GM18868 (cell line): ENCODE measurements at regions not wholly inside any gene's neighbourhood (a gene's known extent, or its start where the extent isn't known, plus 50 kb on each side); places are given as distances from the start of the nearest gene placed in this dataset.
"Not testable (repeated sequence)": the region's sequence is repeated elsewhere in the genome, so short reads cannot be mapped to it uniquely, and the experiment has no call there.

ENCODE experiments used
- ATAC-seq: cut with Tn5 transposase; IDR thresholded peaks from one replicate; pipeline ENCODE4 v1.9.1; 2021; ENCODE audit warnings: mild to moderate bottlenecking, moderate library complexity; ENCODE audit not compliant: unreplicated experiment

- no peak for ATAC-seq
Observed at GRCh38 chr10:9297580-9297979, 1243.1 kb downstream of the GATA3 start.

- no peak for ATAC-seq
Observed at GRCh38 chr10:9299966-9300365, 1245.5 kb downstream of the GATA3 start.

GRCh38 chr10:9301148-9301547 lies 1246.7 kb downstream of the GATA3 start:
- ATAC-seq = no peak

- ATAC-seq = no peak
Observed at GRCh38 chr10:9301554-9301953, 1247.1 kb downstream of the GATA3 start.

- ATAC-seq = peak; percentile 68
Observed at GRCh38 chr10:9302140-9302746, 1247.8 kb downstream of the GATA3 start.

- no peak for ATAC-seq
Observed at GRCh38 chr10:9305018-9305655, 1250.6 kb downstream of the GATA3 start.

GRCh38 chr10:9311702-9312499 lies 1257.4 kb downstream of the GATA3 start:
- no peak for ATAC-seq

- no peak for ATAC-seq
Observed at GRCh38 chr10:9315292-9315691, 1260.8 kb downstream of the GATA3 start.

GRCh38 chr10:9331583-9332008 lies 1277.1 kb downstream of the GATA3 start:
- ATAC-seq = peak; percentile 72

- no peak for ATAC-seq
Observed at GRCh38 chr10:9334270-9334669, 1279.8 kb downstream of the GATA3 start.

- ATAC-seq = no peak
Observed at GRCh38 chr10:9339716-9340115, 1285.2 kb downstream of the GATA3 start.

- peak; percentile 89 for ATAC-seq
Observed at GRCh38 chr10:9342885-9343570, 1288.5 kb downstream of the GATA3 start.

GRCh38 chr10:9347933-9348332 lies 1293.4 kb downstream of the GATA3 start:
- ATAC-seq = not testable (repeated sequence)

- ATAC-seq = no peak
Observed at GRCh38 chr10:9357471-9357870, 1303.0 kb downstream of the GATA3 start.

- no peak for ATAC-seq
Observed at GRCh38 chr10:9362721-9363120, 1308.2 kb downstream of the GATA3 start.

- no peak for ATAC-seq
Observed at GRCh38 chr10:9379183-9379582, 1324.7 kb downstream of the GATA3 start.

GRCh38 chr10:9381733-9382532 lies 1327.4 kb downstream of the GATA3 start:
- ATAC-seq = no peak

GRCh38 chr10:9382533-9382866 lies 1328.0 kb downstream of the GATA3 start:
- no peak for ATAC-seq

GRCh38 chr10:9390516-9390915 lies 1336.0 kb downstream of the GATA3 start:
- no peak for ATAC-seq

- ATAC-seq = no peak
Observed at GRCh38 chr10:9399275-9399983, 1344.9 kb downstream of the GATA3 start.
